ENCODE measurements at regions not wholly inside any gene's neighbourhood (a gene's known extent, or its start where the extent isn't known, plus 50 kb on each side); places are given as distances from the start of the nearest gene placed in this dataset.

DNA sequence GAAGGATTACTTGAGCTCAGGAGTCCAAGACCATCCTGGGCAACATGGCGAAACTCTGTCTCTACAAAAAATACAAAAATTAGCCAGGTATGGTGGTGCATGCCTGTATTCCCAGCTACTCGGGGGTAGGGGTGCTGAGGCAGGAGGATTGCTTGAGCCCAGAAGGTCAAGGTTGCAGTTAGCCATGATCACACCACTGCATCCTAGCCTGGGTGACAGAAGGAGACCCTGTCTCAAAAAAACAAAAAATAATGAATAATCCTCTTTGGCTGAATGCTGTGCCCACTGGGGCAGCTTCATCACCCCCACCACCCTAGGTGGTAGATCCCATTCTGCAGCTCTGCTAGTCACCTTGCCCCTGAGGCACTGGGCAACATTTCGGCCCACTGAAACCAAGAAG, 109.4 kb downstream of the ZFP36L2 start:
- Histone ChIP-seq H3K27me3 (ENCODE audit: insufficient read depth, low read length) (no peaks in the 10 kb centered on the region), H3K9ac (ENCODE audit: low read length) (no peak overlapping the region), H3K27ac (ENCODE audit: low read depth, low read length) (no peak overlapping the region), H3K4me3 (replicated peaks in 1 of 2; ENCODE audit: low read depth in 1 of 2, low read length in 2 of 2) (no peak overlapping the region), H3K9me3 (ENCODE audit: control insufficient read depth in 1 of 2, insufficient read depth in 1 of 2, low read depth in 1 of 2, low read length in 2 of 2) (no peaks in the 10 kb centered on the region), H3K9me2 (ENCODE audit: insufficient read depth) (no peaks in the 10 kb centered on the region), H3K79me2 (ENCODE audit: insufficient read depth, low read length) (no peaks in the 10 kb centered on the region), H3K36me3 (ENCODE audit: control insufficient read depth in 1 of 2, insufficient read depth in 2 of 2, low read length in 2 of 2) (no peaks in the 10 kb centered on the region), H3K4me2 (ENCODE audit: low read length) (no peak overlapping the region), H3K4me1 (ENCODE audit: control insufficient read depth in 1 of 2, insufficient read depth in 2 of 2, low read length in 2 of 2) (peaks cover 0 to 5% of the 10 kb centered on the region in 2 experiments; a peak in 1 of 4 replicates), H2AFZ (ENCODE audit: low read depth, low read length, poor library complexity, severe bottlenecking) (no peak overlapping the region), H4K20me1 (ENCODE audit: insufficient read depth) (no peaks in the 10 kb centered on the region)
- POLR2A ChIA-PET: no interaction called here
- DNase-seq (ENCODE audit: low read depth, low spot score) (no peak), ATAC-seq (no peak)
- RAD21 ChIA-PET (ENCODE audit: low non-redundant PET in 1 of 2, low total read pairs in 2 of 2, uncharacterized antibody in 2 of 2, unreplicated experiment in 2 of 2): no interaction called here
- CTCF ChIA-PET: no interaction called here
- no peak for TF ChIP-seq SP1 (IDR thresholded peaks at IDR 0.05; ENCODE audit: low read depth)
- no peak for TF ChIP-seq YY1 (IDR thresholded peaks at IDR 0.05; ENCODE audit: extremely low read depth, insufficient replicate concordance, low read depth, low read length)
- TF ChIP-seq EZH2phosphoT487 (IDR thresholded peaks at IDR 0.05; ENCODE audit: borderline replicate concordance): no peak
- TF ChIP-seq ELF1 (IDR thresholded peaks at IDR 0.05; ENCODE audit: borderline replicate concordance, low read depth): no peak
- no peak for TF ChIP-seq CBX3 (IDR thresholded peaks at IDR 0.05; ENCODE audit: low read depth)
- no peak for TF ChIP-seq RAD21 (IDR thresholded peaks at IDR 0.05; ENCODE audit: low read depth)
- TF ChIP-seq JUND (IDR thresholded peaks at IDR 0.05): no peak
- TF ChIP-seq EGR1 (IDR thresholded peaks at IDR 0.05; ENCODE audit: low read depth): no peak
- no peak for TF ChIP-seq CEBPB (IDR thresholded peaks at IDR 0.05; ENCODE audit: low read depth)
- BruUV-seq (replicated peaks): no TSS peak
- intact Hi-C loops (cut with micrococcal nuclease): no loop called here

DNA sequence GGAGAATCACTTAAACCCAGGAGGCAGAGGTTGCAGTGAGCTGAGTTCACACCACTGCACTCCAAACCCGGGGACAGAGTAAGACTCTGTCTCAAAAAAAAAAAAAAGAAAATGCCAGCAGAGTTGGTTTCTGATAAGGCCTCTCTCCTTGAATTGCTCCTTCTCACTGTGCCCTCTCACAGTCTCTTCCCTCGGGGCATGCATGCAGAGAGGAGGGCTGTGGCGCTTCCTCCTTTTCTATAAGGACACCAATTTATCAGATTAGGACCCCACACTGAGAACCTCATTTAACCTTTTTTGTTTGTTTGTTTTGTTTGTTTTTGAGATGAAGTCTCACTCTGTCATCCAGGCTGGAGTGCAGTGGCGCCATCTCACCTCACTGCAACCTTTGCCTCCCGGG, 110.5 kb downstream of the ZFP36L2 start:
- Histone ChIP-seq H3K79me2 (ENCODE audit: insufficient read depth, low read length) (no peaks in the 10 kb centered on the region), H4K20me1 (ENCODE audit: insufficient read depth) (no peaks in the 10 kb centered on the region), H2AFZ (ENCODE audit: low read depth, low read length, poor library complexity, severe bottlenecking) (no peak overlapping the region), H3K4me1 (ENCODE audit: control insufficient read depth in 1 of 2, insufficient read depth in 2 of 2, low read length in 2 of 2) (peaks cover 0 to 5% of the 10 kb centered on the region in 2 experiments; a peak in 1 of 4 replicates), H3K36me3 (ENCODE audit: control insufficient read depth in 1 of 2, insufficient read depth in 2 of 2, low read length in 2 of 2) (no peaks in the 10 kb centered on the region), H3K9ac (ENCODE audit: low read length) (no peak overlapping the region), H3K4me2 (ENCODE audit: low read length) (no peak overlapping the region), H3K9me3 (ENCODE audit: control insufficient read depth in 1 of 2, insufficient read depth in 1 of 2, low read depth in 1 of 2, low read length in 2 of 2) (no peaks in the 10 kb centered on the region), H3K27ac (ENCODE audit: low read depth, low read length) (no peak overlapping the region), H3K9me2 (ENCODE audit: insufficient read depth) (no peaks in the 10 kb centered on the region), H3K27me3 (ENCODE audit: insufficient read depth, low read length) (no peaks in the 10 kb centered on the region), H3K4me3 (replicated peaks in 1 of 2; ENCODE audit: low read depth in 1 of 2, low read length in 2 of 2) (no peak overlapping the region)
- TF ChIP-seq SRF (IDR thresholded peaks at IDR 0.05; ENCODE audit: low read depth) (no peak), CEBPB (IDR thresholded peaks at IDR 0.05; ENCODE audit: low read depth) (no peak), EGR1 (IDR thresholded peaks at IDR 0.05; ENCODE audit: low read depth) (no peak), ZFX (IDR thresholded peaks at IDR 0.05) (no peak), ZNF274 (IDR thresholded peaks at IDR 0.05; ENCODE audit: low read depth, low read length) (no peak), TCF7L2 (IDR thresholded peaks at IDR 0.05; ENCODE audit: borderline replicate concordance, extremely low read depth, insufficient read depth, insufficient read length) (no peak), SP1 (IDR thresholded peaks at IDR 0.05; ENCODE audit: low read depth) (no peak), CBX3 (IDR thresholded peaks at IDR 0.05; ENCODE audit: low read depth) (no peak), YY1 (IDR thresholded peaks at IDR 0.05; ENCODE audit: extremely low read depth, insufficient replicate concordance, low read depth, low read length) (no peak), RAD21 (IDR thresholded peaks at IDR 0.05; ENCODE audit: low read depth) (no peak), POLR2AphosphoS5 (IDR thresholded peaks at IDR 0.05; ENCODE audit: low read depth, low read length) (no peak), EZH2 (IDR thresholded peaks at IDR 0.05) (no peak)
- DNase-seq (ENCODE audit: low read depth, low spot score) (no peak), ATAC-seq (no peak)
- ChIA-PET CTCF (no interaction called here), POLR2A (no interaction called here), RAD21 (ENCODE audit: low non-redundant PET in 1 of 2, low total read pairs in 2 of 2, uncharacterized antibody in 2 of 2, unreplicated experiment in 2 of 2) (no interaction called here)
- intact Hi-C loops (cut with micrococcal nuclease): no loop called here
- no TSS peak for BruUV-seq (replicated peaks)
